SK-N-MC (cell line): ENCODE measurements at regions not wholly inside any gene's neighbourhood (a gene's known extent, or its start where the extent isn't known, plus 50 kb on each side); places are given as distances from the start of the nearest gene placed in this dataset.

Experiments used
- EZH2 ChIP-seq: fragments of 200-600 bp; sonication (generic); IDR thresholded peaks from one replicate; pipeline ENCODE4 v1.6.1; 2017; ENCODE audit warnings: antibody characterized with exemption
- FOXP2 ChIP-seq: optimal IDR thresholded peaks from 2 replicates; pipeline ENCODE3; 2011; ENCODE audit warnings: mild to moderate bottlenecking, moderate library complexity; ENCODE audit not compliant: insufficient read depth; ENCODE audit errors: extremely low read length, control extremely low read depth
- POLR2AphosphoS5 ChIP-seq: IDR thresholded peaks from 2 replicates; pipeline ENCODE4 v1.6.1; 2012; ENCODE audit warnings: mild to moderate bottlenecking, low read depth, low read length, borderline replicate concordance

- no peak for TF ChIP-seq POLR2AphosphoS5
- TF ChIP-seq FOXP2: no peak
- no peak for TF ChIP-seq EZH2
Observed at GRCh38 chr7:42714356-42714755, 197.5 kb downstream of the C7orf25 start.
